Activated B cell treated with CpG ODN at 0.5 μM for 24 hours (primary cell): ENCODE measurements at regions not wholly inside any gene's neighbourhood (a gene's known extent, or its start where the extent isn't known, plus 50 kb on each side); places are given as distances from the start of the nearest gene placed in this dataset.

Source experiments
- ATAC-seq: fragments of 200-7000 bp; cut with Tn5 transposase; one replicate; pipeline ENCODE4 v1.10.0; 2021; ENCODE audit warnings: low read depth, mild to moderate bottlenecking, moderate library complexity
- CTCF ChIA-PET: fragments of 350-600 bp; sonication (Branson Sonifier 250); formaldehyde crosslinking; loops from one replicate; lab custom pipeline; 2021; ENCODE audit warnings: antibody characterized with exemption; lab: Charles Lee
- POLR2A ChIA-PET: fragments of 350-600 bp; sonication (Branson Sonifier 250); formaldehyde crosslinking; loops from one replicate; lab custom pipeline; 2021; ENCODE audit warnings: antibody characterized with exemption; lab: Charles Lee
- DNase-seq: peaks from one replicate; pipeline ENCODE4 v3.0.0; 2022
- H3K27ac Mint-ChIP-seq: one replicate; pipeline ENCODE4 v1.8.0; 2020; ENCODE audit warnings: mixed read lengths
- H3K27me3 Mint-ChIP-seq: one replicate; pipeline ENCODE4 v1.8.0; 2021; ENCODE audit warnings: mixed read lengths
- H3K36me3 Mint-ChIP-seq: one replicate; pipeline ENCODE4 v1.8.0; 2021; ENCODE audit warnings: low read depth, mixed read lengths
- H3K4me1 Mint-ChIP-seq: one replicate; pipeline ENCODE4 v1.8.0; 2021; ENCODE audit warnings: mixed read lengths
- H3K4me3 Mint-ChIP-seq: one replicate; pipeline ENCODE4 v1.8.0; 2020; ENCODE audit warnings: mild to moderate bottlenecking, mixed read lengths
- H3K9me3 Mint-ChIP-seq: one replicate; pipeline ENCODE4 v1.8.0; 2020; ENCODE audit warnings: mixed read lengths
- intact Hi-C: fragments of 100-400 bp; cut with micrococcal nuclease; formaldehyde crosslinking; loops from one replicate; pipeline ENCODE4 v1.15.1; 2024
- TF ChIP-seq, protein P1 (sequence below): fragments of 200-600 bp; IDR thresholded peaks from one replicate; pipeline ENCODE4 v1.8.0; 2022; ENCODE audit warnings: antibody characterized with exemption, mild to moderate bottlenecking

DNA sequence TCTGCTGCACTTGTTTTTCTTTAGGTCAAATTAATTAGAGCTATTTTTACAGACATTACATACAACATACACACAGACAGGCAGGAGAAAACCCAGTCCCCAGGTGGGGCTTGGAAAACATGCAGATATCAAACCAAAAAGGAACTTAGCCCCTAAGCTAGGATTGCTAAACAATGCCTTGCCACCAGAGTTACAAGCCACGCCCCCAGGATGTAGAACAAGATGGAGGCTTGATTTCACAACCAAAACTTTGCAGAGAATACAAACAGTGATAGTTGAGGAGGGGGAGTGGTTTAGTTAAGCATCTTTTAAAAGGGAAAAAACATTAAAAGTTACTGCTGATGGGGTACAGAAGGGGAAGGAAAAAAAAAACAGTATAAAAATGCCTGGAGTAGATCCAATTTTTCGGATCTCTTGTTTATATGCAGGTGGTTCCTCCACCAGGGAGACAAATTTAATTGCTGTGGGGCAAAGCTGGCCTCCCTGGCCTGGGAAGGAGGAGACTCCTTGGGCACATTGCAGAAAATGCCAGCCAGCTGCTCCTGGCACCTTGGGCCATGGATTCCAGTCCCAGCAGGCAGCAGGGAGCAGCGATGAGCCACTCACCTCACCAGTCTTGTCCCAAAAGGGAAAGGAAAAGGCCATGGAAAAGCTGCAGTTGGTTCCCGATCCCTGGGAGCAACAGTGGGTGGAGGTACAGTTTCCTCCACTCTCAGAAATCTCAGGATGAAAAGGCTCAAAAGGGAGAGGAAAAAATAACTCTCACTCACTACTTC is 348.4 kb upstream of the REG3G start:
- CTCF ChIA-PET: no interaction called here
- H3K36me3 Mint-ChIP-seq: no peaks in the 10 kb centered on the region
- DNase-seq (no peak), ATAC-seq (no peak)
- no peak overlapping the region for H3K4me3 Mint-ChIP-seq
- H3K27me3 Mint-ChIP-seq: no peaks in the 10 kb centered on the region
- TF ChIP-seq, protein P1, sequence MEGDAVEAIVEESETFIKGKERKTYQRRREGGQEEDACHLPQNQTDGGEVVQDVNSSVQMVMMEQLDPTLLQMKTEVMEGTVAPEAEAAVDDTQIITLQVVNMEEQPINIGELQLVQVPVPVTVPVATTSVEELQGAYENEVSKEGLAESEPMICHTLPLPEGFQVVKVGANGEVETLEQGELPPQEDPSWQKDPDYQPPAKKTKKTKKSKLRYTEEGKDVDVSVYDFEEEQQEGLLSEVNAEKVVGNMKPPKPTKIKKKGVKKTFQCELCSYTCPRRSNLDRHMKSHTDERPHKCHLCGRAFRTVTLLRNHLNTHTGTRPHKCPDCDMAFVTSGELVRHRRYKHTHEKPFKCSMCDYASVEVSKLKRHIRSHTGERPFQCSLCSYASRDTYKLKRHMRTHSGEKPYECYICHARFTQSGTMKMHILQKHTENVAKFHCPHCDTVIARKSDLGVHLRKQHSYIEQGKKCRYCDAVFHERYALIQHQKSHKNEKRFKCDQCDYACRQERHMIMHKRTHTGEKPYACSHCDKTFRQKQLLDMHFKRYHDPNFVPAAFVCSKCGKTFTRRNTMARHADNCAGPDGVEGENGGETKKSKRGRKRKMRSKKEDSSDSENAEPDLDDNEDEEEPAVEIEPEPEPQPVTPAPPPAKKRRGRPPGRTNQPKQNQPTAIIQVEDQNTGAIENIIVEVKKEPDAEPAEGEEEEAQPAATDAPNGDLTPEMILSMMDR: no peak
- POLR2A ChIA-PET: no interaction called here
- H3K27ac Mint-ChIP-seq: no peak overlapping the region
- no peaks in the 10 kb centered on the region for H3K9me3 Mint-ChIP-seq
- intact Hi-C loops: loop anchor here (10.0 kb wide), 1 partner anchor 318 kb away; no protein-coding TSS in a partner anchor
- no peaks in the 10 kb centered on the region for H3K4me1 Mint-ChIP-seq

DNA sequence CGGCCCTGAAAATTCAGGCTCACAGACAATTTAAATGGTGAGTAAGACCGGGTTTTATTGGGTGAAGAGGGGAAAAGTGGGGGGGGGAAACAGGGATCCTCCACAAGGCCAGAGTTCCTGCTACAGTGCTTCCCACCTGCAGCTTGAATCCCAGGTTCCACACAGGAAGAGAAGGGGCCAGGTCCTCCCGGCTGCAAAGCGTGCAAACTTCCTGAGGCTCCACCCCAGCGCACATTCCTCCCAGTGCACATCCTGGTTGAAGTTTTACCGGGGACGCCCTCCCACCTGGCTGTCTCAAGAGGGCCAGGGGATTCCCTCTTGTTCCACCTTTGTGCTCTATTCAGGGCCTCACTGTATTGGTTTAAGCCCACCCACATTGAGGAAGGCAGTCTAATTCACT is 347.7 kb upstream of the REG3G start:
- ATAC-seq: no peak
- no peak overlapping the region for H3K4me3 Mint-ChIP-seq
- H3K27ac Mint-ChIP-seq: no peak overlapping the region
- intact Hi-C loops: loop anchor here (10.0 kb wide), 1 partner anchor 317 kb away; no protein-coding TSS in a partner anchor
- H3K27me3 Mint-ChIP-seq: no peaks in the 10 kb centered on the region
- H3K9me3 Mint-ChIP-seq: no peaks in the 10 kb centered on the region
- DNase-seq: no peak
- CTCF ChIA-PET: no interaction called here
- TF ChIP-seq, protein P1: no peak
- no peaks in the 10 kb centered on the region for H3K36me3 Mint-ChIP-seq
- H3K4me1 Mint-ChIP-seq: no peaks in the 10 kb centered on the region
- POLR2A ChIA-PET: no interaction called here

DNA sequence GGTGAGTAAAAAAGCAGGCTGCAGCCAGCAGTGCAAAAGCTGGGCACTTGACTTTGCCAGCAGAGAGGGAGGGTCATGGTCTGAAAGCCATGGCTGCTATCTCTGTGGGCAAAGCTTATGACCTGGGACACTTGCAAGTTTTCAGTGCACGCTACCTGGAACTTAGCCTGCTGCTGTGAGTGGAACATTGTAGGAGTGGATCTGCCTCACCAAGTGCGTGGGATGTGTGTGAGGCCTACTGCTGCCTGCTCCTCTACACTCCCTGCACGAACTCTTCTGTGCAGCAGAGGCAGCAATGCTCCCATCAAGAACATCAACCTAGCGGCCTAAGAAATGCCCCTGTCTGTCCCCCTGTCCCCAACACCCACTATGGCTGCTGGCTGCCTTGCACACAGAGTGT is 344.1 kb upstream of the REG3G start:
- TF ChIP-seq, protein P1: no peak
- intact Hi-C loops: no loop called here
- ATAC-seq (no peak), DNase-seq (no peak)
- ChIA-PET POLR2A (no interaction called here), CTCF (no interaction called here)
- Mint-ChIP-seq H3K36me3 (no peaks in the 10 kb centered on the region), H3K27me3 (no peaks in the 10 kb centered on the region), H3K4me3 (no peak overlapping the region), H3K27ac (no peak overlapping the region), H3K4me1 (no peaks in the 10 kb centered on the region), H3K9me3 (peaks cover 4% of the 10 kb centered on the region)

DNA sequence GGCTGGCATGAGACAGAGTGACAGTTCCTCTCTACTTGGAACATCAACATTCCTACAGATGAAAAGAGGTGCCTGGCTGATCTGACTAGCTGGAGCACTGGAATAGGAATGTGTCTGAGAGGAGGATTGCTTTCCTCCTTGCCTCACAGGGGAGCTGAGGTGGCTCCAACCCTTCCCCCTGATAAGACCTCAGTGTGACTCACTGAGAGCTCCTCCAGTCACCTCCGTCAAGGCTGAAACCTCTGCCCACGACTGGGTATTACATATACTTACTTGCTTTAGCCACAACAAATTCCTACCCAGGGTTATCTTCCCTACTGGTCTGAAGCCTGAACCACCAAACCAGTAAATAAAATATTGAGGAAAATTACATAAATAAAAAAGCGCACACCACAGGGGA is 342.7 kb upstream of the REG3G start:
- ATAC-seq: no peak
- Mint-ChIP-seq H3K36me3 (no peaks in the 10 kb centered on the region), H3K4me3 (no peak overlapping the region), H3K9me3 (peaks cover 4% of the 10 kb centered on the region), H3K27me3 (no peaks in the 10 kb centered on the region), H3K27ac (no peak overlapping the region), H3K4me1 (no peaks in the 10 kb centered on the region)
- TF ChIP-seq, protein P1: no peak
- POLR2A ChIA-PET: no interaction called here
- DNase-seq: no peak
- CTCF ChIA-PET: no interaction called here
- intact Hi-C loops: no loop called here

DNA sequence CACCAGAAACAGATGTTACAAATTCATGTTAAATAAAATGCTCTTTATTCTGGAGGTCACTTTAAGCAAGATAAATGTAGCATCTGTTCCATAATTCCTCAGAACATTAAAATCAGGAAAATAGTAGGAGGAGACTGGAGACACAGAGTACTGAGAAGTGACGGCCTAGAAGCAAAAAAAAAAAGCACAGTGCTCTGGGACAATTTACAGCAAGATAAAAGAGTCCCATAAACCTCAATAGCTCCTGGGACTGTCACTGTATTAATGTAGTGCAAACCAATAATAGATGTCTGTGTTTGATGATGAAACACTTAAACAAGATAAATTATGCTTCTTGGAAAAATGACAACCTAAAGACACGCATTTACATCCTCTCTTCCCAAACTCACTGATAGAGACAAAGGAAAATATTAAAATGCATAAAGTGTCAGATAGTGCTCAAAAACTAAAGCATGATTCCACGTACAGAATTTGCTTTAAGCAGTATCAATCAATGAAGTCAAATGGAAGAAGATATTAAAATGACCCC is 338.8 kb upstream of the REG3G start:
- ChIA-PET POLR2A (no interaction called here), CTCF (no interaction called here)
- DNase-seq (no peak), ATAC-seq (no peak)
- H3K9me3 Mint-ChIP-seq: peaks cover 8% of the 10 kb centered on the region
- H3K4me3 Mint-ChIP-seq: no peak overlapping the region
- H3K36me3 Mint-ChIP-seq: no peaks in the 10 kb centered on the region
- intact Hi-C loops: no loop called here
- H3K4me1 Mint-ChIP-seq: no peaks in the 10 kb centered on the region
- no peak overlapping the region for H3K27ac Mint-ChIP-seq
- TF ChIP-seq, protein P1: no peak
- no peaks in the 10 kb centered on the region for H3K27me3 Mint-ChIP-seq
